ENCODE measurements at regions not wholly inside any gene's neighbourhood (a gene's known extent, or its start where the extent isn't known, plus 50 kb on each side); places are given as distances from the start of the nearest gene placed in this dataset.
A peak's percentile ranks its signal among the peaks of the same experiment; 100 is the strongest.

DNA sequence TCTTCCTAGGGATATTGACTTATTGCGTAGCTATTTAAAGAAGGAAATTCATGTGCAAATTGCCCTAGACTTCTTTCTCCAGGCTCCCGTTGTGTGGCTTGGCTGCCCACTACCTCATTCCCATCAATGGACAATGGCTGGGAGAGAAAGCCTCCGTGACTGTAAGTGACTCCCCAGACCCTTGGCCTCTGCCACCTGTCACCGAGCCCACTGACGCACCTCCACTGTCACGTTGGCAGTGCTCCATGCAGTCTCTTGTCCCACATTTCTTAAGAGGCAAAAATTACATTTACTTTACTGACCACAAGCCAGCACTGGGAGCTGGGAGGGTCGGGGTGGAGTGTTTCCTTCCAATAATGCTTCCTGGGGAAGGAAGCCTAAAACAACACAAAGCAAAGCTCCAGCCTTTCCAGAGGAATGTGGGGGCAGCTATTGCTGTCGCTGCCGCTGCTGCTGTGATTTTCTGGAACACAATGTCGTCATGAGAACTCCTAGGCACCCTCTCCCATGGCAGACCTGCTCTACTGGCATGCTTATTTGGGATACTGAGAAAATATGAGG lies 89.7 kb upstream of the STEAP1B start:
- Mint-ChIP-seq H3K27ac (peak overlapping the region; percentile 14; the same call in 1 of the 2 replicates), H3K27me3 (ENCODE audit: low read depth) (no peaks in the 10 kb centered on the region), H3K4me3 (no peak overlapping the region), H3K4me1 (peaks cover 41% of the 10 kb centered on the region), H3K36me3 (no peaks in the 10 kb centered on the region), H3K9me3 (peaks cover 13% of the 10 kb centered on the region)
- POLR2A ChIA-PET: no interaction called here
- no peak for TF ChIP-seq ZNF423 (CRISPR knock-in tag; IDR thresholded peaks at IDR 0.05)
- TF ChIP-seq, protein P1, sequence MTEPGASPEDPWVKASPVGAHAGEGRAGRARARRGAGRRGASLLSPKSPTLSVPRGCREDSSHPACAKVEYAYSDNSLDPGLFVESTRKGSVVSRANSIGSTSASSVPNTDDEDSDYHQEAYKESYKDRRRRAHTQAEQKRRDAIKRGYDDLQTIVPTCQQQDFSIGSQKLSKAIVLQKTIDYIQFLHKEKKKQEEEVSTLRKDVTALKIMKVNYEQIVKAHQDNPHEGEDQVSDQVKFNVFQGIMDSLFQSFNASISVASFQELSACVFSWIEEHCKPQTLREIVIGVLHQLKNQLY (CRISPR knock-in tag; IDR thresholded peaks at IDR 0.05): no peak
- no peak for TF ChIP-seq EMX1 (CRISPR knock-in tag; IDR thresholded peaks at IDR 0.05)
- TF ChIP-seq ZNF121 (CRISPR knock-in tag; IDR thresholded peaks at IDR 0.05): no peak
- no peak for TF ChIP-seq ETV6 (CRISPR knock-in tag; IDR thresholded peaks at IDR 0.05)
- TF ChIP-seq CREB1 (CRISPR knock-in tag; IDR thresholded peaks at IDR 0.05): no peak
- TF ChIP-seq, protein P2, sequence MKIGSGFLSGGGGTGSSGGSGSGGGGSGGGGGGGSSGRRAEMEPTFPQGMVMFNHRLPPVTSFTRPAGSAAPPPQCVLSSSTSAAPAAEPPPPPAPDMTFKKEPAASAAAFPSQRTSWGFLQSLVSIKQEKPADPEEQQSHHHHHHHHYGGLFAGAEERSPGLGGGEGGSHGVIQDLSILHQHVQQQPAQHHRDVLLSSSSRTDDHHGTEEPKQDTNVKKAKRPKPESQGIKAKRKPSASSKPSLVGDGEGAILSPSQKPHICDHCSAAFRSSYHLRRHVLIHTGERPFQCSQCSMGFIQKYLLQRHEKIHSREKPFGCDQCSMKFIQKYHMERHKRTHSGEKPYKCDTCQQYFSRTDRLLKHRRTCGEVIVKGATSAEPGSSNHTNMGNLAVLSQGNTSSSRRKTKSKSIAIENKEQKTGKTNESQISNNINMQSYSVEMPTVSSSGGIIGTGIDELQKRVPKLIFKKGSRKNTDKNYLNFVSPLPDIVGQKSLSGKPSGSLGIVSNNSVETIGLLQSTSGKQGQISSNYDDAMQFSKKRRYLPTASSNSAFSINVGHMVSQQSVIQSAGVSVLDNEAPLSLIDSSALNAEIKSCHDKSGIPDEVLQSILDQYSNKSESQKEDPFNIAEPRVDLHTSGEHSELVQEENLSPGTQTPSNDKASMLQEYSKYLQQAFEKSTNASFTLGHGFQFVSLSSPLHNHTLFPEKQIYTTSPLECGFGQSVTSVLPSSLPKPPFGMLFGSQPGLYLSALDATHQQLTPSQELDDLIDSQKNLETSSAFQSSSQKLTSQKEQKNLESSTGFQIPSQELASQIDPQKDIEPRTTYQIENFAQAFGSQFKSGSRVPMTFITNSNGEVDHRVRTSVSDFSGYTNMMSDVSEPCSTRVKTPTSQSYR (CRISPR knock-in tag; IDR thresholded peaks at IDR 0.05): no peak
- no peak for TF ChIP-seq RELA (CRISPR knock-in tag; IDR thresholded peaks at IDR 0.05; ENCODE audit: borderline replicate concordance)
- peak; percentile 15; the same call in 1 of the 2 replicates for ATAC-seq
- DNase-seq (ENCODE audit: low spot score): no peak
- CTCF ChIA-PET: interaction anchor here (0.8 kb wide), 1 partner anchor 139 kb away, joined by 4 read pairs; no protein-coding TSS in a partner anchor

DNA sequence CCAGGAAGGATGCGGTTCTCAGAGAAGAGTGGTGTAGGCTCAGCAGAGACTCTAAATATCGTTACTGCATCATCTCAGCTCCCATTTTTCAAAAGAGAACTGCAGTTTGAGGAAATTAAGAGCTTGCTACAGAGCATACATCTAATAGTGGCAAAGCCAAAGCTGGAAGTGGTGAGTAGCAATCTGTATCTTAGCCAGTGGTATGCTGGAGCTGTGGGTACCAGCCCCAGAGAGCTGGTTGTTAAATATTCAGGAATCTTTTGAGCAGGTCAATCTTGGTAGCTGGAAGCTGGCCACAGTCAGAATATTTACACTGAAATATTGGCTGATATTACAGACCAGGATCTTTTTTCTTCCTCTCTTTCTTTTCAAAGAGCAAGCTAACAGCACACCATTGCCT lies 88.4 kb upstream of the STEAP1B start:
- Mint-ChIP-seq H3K27ac (no peak overlapping the region), H3K4me3 (no peak overlapping the region), H3K9me3 (peaks cover 9% of the 10 kb centered on the region; the same call in 1 of the 2 replicates), H3K4me1 (peaks cover 47% of the 10 kb centered on the region), H3K27me3 (ENCODE audit: low read depth) (no peaks in the 10 kb centered on the region), H3K36me3 (no peaks in the 10 kb centered on the region)
- ATAC-seq (no peak), DNase-seq (ENCODE audit: low spot score) (no peak)
- ChIA-PET CTCF (interaction anchor here (0.6 to 4.0 kb wide), 6 partner anchors 27 to 498 kb away, joined by 3 to 55 read pairs (median 6); partner anchors contain the start of gene IL6), POLR2A (no interaction called here)
- TF ChIP-seq SMAD3 (CRISPR knock-in tag; IDR thresholded peaks at IDR 0.05; ENCODE audit: borderline replicate concordance): no peak
- no peak for TF ChIP-seq ZNF219 (CRISPR knock-in tag; IDR thresholded peaks at IDR 0.05; ENCODE audit: borderline replicate concordance)
- no peak for TF ChIP-seq ZNF263 (CRISPR knock-in tag; IDR thresholded peaks at IDR 0.05; ENCODE audit: low read depth)
- TF ChIP-seq, protein P3, sequence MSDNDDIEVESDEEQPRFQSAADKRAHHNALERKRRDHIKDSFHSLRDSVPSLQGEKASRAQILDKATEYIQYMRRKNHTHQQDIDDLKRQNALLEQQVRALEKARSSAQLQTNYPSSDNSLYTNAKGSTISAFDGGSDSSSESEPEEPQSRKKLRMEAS (CRISPR knock-in tag; IDR thresholded peaks at IDR 0.05): no peak
- no peak for TF ChIP-seq NR1H2 (CRISPR knock-in tag; IDR thresholded peaks at IDR 0.05)
- TF ChIP-seq CREM (CRISPR knock-in tag; IDR thresholded peaks at IDR 0.05): no peak
- TF ChIP-seq, protein P4, sequence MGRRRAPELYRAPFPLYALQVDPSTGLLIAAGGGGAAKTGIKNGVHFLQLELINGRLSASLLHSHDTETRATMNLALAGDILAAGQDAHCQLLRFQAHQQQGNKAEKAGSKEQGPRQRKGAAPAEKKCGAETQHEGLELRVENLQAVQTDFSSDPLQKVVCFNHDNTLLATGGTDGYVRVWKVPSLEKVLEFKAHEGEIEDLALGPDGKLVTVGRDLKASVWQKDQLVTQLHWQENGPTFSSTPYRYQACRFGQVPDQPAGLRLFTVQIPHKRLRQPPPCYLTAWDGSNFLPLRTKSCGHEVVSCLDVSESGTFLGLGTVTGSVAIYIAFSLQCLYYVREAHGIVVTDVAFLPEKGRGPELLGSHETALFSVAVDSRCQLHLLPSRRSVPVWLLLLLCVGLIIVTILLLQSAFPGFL (CRISPR knock-in tag; IDR thresholded peaks at IDR 0.05; ENCODE audit: borderline replicate concordance): no peak
- no peak for TF ChIP-seq KAT7 (CRISPR knock-in tag; IDR thresholded peaks at IDR 0.05; ENCODE audit: borderline replicate concordance)
- TF ChIP-seq ZNF423 (CRISPR knock-in tag; IDR thresholded peaks at IDR 0.05): no peak
- TF ChIP-seq, protein P5, sequence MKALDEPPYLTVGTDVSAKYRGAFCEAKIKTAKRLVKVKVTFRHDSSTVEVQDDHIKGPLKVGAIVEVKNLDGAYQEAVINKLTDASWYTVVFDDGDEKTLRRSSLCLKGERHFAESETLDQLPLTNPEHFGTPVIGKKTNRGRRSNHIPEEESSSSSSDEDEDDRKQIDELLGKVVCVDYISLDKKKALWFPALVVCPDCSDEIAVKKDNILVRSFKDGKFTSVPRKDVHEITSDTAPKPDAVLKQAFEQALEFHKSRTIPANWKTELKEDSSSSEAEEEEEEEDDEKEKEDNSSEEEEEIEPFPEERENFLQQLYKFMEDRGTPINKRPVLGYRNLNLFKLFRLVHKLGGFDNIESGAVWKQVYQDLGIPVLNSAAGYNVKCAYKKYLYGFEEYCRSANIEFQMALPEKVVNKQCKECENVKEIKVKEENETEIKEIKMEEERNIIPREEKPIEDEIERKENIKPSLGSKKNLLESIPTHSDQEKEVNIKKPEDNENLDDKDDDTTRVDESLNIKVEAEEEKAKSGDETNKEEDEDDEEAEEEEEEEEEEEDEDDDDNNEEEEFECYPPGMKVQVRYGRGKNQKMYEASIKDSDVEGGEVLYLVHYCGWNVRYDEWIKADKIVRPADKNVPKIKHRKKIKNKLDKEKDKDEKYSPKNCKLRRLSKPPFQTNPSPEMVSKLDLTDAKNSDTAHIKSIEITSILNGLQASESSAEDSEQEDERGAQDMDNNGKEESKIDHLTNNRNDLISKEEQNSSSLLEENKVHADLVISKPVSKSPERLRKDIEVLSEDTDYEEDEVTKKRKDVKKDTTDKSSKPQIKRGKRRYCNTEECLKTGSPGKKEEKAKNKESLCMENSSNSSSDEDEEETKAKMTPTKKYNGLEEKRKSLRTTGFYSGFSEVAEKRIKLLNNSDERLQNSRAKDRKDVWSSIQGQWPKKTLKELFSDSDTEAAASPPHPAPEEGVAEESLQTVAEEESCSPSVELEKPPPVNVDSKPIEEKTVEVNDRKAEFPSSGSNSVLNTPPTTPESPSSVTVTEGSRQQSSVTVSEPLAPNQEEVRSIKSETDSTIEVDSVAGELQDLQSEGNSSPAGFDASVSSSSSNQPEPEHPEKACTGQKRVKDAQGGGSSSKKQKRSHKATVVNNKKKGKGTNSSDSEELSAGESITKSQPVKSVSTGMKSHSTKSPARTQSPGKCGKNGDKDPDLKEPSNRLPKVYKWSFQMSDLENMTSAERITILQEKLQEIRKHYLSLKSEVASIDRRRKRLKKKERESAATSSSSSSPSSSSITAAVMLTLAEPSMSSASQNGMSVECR (CRISPR knock-in tag; IDR thresholded peaks at IDR 0.05; ENCODE audit: borderline replicate concordance): no peak
- TF ChIP-seq, protein P6, sequence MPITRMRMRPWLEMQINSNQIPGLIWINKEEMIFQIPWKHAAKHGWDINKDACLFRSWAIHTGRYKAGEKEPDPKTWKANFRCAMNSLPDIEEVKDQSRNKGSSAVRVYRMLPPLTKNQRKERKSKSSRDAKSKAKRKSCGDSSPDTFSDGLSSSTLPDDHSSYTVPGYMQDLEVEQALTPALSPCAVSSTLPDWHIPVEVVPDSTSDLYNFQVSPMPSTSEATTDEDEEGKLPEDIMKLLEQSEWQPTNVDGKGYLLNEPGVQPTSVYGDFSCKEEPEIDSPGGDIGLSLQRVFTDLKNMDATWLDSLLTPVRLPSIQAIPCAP (CRISPR knock-in tag; IDR thresholded peaks at IDR 0.05): no peak
- TF ChIP-seq, protein P7, sequence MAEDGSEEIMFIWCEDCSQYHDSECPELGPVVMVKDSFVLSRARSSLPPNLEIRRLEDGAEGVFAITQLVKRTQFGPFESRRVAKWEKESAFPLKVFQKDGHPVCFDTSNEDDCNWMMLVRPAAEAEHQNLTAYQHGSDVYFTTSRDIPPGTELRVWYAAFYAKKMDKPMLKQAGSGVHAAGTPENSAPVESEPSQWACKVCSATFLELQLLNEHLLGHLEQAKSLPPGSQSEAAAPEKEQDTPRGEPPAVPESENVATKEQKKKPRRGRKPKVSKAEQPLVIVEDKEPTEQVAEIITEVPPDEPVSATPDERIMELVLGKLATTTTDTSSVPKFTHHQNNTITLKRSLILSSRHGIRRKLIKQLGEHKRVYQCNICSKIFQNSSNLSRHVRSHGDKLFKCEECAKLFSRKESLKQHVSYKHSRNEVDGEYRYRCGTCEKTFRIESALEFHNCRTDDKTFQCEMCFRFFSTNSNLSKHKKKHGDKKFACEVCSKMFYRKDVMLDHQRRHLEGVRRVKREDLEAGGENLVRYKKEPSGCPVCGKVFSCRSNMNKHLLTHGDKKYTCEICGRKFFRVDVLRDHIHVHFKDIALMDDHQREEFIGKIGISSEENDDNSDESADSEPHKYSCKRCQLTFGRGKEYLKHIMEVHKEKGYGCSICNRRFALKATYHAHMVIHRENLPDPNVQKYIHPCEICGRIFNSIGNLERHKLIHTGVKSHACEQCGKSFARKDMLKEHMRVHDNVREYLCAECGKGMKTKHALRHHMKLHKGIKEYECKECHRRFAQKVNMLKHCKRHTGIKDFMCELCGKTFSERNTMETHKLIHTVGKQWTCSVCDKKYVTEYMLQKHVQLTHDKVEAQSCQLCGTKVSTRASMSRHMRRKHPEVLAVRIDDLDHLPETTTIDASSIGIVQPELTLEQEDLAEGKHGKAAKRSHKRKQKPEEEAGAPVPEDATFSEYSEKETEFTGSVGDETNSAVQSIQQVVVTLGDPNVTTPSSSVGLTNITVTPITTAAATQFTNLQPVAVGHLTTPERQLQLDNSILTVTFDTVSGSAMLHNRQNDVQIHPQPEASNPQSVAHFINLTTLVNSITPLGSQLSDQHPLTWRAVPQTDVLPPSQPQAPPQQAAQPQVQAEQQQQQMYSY (CRISPR knock-in tag; IDR thresholded peaks at IDR 0.05): no peak
- TF ChIP-seq ATF1 (CRISPR knock-in tag; IDR thresholded peaks at IDR 0.05): no peak
- no peak for TF ChIP-seq ELF4 (CRISPR knock-in tag; IDR thresholded peaks at IDR 0.05; ENCODE audit: low read depth)

Data from WTC11 (cell line).